SK-N-SH treated with all-trans-retinoic acid at 6 μM for 48 hours (cell line): ENCODE measurements at regions not wholly inside any gene's neighbourhood (a gene's known extent, or its start where the extent isn't known, plus 50 kb on each side); places are given as distances from the start of the nearest gene placed in this dataset.

Source experiments
- ATAC-seq: fragments of 200-7000 bp; cut with Tn5 transposase; 3 replicates; pipeline ENCODE4 v1.9.1; 2020; ENCODE audit warnings: mild to moderate bottlenecking, moderate library complexity
- ARNTL ChIP-seq: fragments of 450-650 bp; formaldehyde crosslinking; IDR thresholded peaks from 2 replicates; pipeline ENCODE4 v1.5.0; 2020; ENCODE audit warnings: low read depth, mild to moderate bottlenecking, moderate library complexity, borderline replicate concordance
- BACH2 ChIP-seq: fragments of 250-450 bp; sonication (Bioruptor Pico); IDR thresholded peaks from 2 replicates; pipeline ENCODE4 v1.9.0; 2021; ENCODE audit warnings: mild to moderate bottlenecking, borderline replicate concordance
- CSDC2 ChIP-seq: fragments of 250-450 bp; sonication (Bioruptor Pico); IDR thresholded peaks from 2 replicates; pipeline ENCODE4 v1.5.0; 2020; ENCODE audit warnings: mild to moderate bottlenecking, moderate library complexity
- ESRRG ChIP-seq: fragments of 250-450 bp; sonication (Bioruptor Pico); IDR thresholded peaks from 2 replicates; pipeline ENCODE4 v1.6.1; 2021; ENCODE audit warnings: mild to moderate bottlenecking
- ISL1 ChIP-seq: fragments of 250-450 bp; sonication (Bioruptor Pico); IDR thresholded peaks from 2 replicates; pipeline ENCODE4 v2.1.2; 2022; ENCODE audit warnings: mild to moderate bottlenecking, moderate library complexity
- OSR1 ChIP-seq: fragments of 250-450 bp; sonication (Bioruptor Pico); IDR thresholded peaks from 2 replicates; pipeline ENCODE4 v1.8.0; 2022; ENCODE audit warnings: moderate library complexity, mild to moderate bottlenecking, inconsistent platforms
- PPARA ChIP-seq: fragments of 250-450 bp; sonication (Bioruptor Pico); IDR thresholded peaks from 2 replicates; pipeline ENCODE4 v1.5.0; 2020; ENCODE audit warnings: mild to moderate bottlenecking, borderline replicate concordance
- RARB ChIP-seq: fragments of 250-450 bp; sonication (Bioruptor Pico); IDR thresholded peaks from 2 replicates; pipeline ENCODE4 v1.8.0; 2021; ENCODE audit warnings: mild to moderate bottlenecking, moderate library complexity
- SNAI2 ChIP-seq: fragments of 250-450 bp; sonication (Bioruptor Pico); IDR thresholded peaks from 2 replicates; pipeline ENCODE4 v1.5.0; 2020; ENCODE audit warnings: mild to moderate bottlenecking, moderate library complexity
- TCF4 ChIP-seq: fragments of 250-450 bp; sonication (Bioruptor Pico); IDR thresholded peaks from 2 replicates; pipeline ENCODE4 v1.8.0; 2021; ENCODE audit warnings: mild to moderate bottlenecking, moderate library complexity, borderline replicate concordance
- ZC3H10 ChIP-seq: fragments of 250-450 bp; sonication (Bioruptor Pico); IDR thresholded peaks from 2 replicates; pipeline ENCODE4 v1.5.1; 2021; ENCODE audit warnings: mild to moderate bottlenecking, moderate library complexity
- ZFP3 ChIP-seq: fragments of 250-450 bp; sonication (Bioruptor Pico); IDR thresholded peaks from 2 replicates; pipeline ENCODE4 v1.5.0; 2020; ENCODE audit warnings: mild to moderate bottlenecking, moderate library complexity
- ZFP30 ChIP-seq: fragments of 450-650 bp; formaldehyde crosslinking; IDR thresholded peaks from 2 replicates; pipeline ENCODE4 v1.5.0; 2022; ENCODE audit warnings: mild to moderate bottlenecking, moderate library complexity
- ZNF565 ChIP-seq: fragments of 450-650 bp; formaldehyde crosslinking; conservative IDR thresholded peaks from 2 replicates; pipeline ENCODE4 v1.5.0; 2020; ENCODE audit warnings: low read depth, mild to moderate bottlenecking, moderate library complexity
- ZNF70 ChIP-seq: fragments of 450-650 bp; formaldehyde crosslinking; IDR thresholded peaks from 2 replicates; pipeline ENCODE4 v1.5.0; 2020; ENCODE audit warnings: mild to moderate bottlenecking, moderate library complexity
- TF ChIP-seq, protein P1 (sequence below): fragments of 250-450 bp; sonication (Bioruptor Pico); IDR thresholded peaks from 2 replicates; pipeline ENCODE4 v1.5.1; 2021; ENCODE audit warnings: mild to moderate bottlenecking, moderate library complexity
- TF ChIP-seq, protein P2 (sequence below): fragments of 250-450 bp; sonication (Bioruptor Pico); IDR thresholded peaks from 2 replicates; pipeline ENCODE4 v1.8.0; 2020; ENCODE audit warnings: mild to moderate bottlenecking, moderate library complexity, borderline replicate concordance
- TF ChIP-seq, protein P3 (sequence below): fragments of 250-450 bp; sonication (Bioruptor Pico); IDR thresholded peaks from 2 replicates; pipeline ENCODE4 v1.5.1; 2020; ENCODE audit warnings: low read depth, mild to moderate bottlenecking, moderate library complexity
- TF ChIP-seq, protein P4 (sequence below): fragments of 250-450 bp; sonication (Bioruptor Pico); IDR thresholded peaks from 2 replicates; pipeline ENCODE4 v1.5.0; 2020; ENCODE audit warnings: mild to moderate bottlenecking, moderate library complexity
- TF ChIP-seq, protein P5 (sequence below): fragments of 250-450 bp; sonication (Bioruptor Pico); IDR thresholded peaks from 2 replicates; pipeline ENCODE4 v1.8.0; 2021; ENCODE audit warnings: low read depth, mild to moderate bottlenecking, moderate library complexity, borderline replicate concordance

GRCh38 chr3:34008836-34009809 lies 210.7 kb downstream of the PDCD6IP start:
- no peak for ATAC-seq
- TF ChIP-seq ZNF565 (CRISPR knock-in tag), result no peak
- TF ChIP-seq BACH2, result no peak
- TF ChIP-seq TCF4 (CRISPR knock-in tag), result no peak
- TF ChIP-seq ZFP30 (CRISPR knock-in tag), result no peak
- TF ChIP-seq, protein P1, sequence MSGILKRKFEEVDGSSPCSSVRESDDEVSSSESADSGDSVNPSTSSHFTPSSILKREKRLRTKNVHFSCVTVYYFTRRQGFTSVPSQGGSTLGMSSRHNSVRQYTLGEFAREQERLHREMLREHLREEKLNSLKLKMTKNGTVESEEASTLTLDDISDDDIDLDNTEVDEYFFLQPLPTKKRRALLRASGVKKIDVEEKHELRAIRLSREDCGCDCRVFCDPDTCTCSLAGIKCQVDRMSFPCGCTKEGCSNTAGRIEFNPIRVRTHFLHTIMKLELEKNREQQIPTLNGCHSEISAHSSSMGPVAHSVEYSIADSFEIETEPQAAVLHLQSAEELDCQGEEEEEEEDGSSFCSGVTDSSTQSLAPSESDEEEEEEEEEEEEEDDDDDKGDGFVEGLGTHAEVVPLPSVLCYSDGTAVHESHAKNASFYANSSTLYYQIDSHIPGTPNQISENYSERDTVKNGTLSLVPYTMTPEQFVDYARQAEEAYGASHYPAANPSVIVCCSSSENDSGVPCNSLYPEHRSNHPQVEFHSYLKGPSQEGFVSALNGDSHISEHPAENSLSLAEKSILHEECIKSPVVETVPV, result no peak
- TF ChIP-seq, protein P2, sequence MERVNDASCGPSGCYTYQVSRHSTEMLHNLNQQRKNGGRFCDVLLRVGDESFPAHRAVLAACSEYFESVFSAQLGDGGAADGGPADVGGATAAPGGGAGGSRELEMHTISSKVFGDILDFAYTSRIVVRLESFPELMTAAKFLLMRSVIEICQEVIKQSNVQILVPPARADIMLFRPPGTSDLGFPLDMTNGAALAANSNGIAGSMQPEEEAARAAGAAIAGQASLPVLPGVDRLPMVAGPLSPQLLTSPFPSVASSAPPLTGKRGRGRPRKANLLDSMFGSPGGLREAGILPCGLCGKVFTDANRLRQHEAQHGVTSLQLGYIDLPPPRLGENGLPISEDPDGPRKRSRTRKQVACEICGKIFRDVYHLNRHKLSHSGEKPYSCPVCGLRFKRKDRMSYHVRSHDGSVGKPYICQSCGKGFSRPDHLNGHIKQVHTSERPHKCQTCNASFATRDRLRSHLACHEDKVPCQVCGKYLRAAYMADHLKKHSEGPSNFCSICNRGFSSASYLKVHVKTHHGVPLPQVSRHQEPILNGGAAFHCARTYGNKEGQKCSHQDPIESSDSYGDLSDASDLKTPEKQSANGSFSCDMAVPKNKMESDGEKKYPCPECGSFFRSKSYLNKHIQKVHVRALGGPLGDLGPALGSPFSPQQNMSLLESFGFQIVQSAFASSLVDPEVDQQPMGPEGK, result no peak
- TF ChIP-seq ZC3H10 (CRISPR knock-in tag), result no peak
- TF ChIP-seq ARNTL (CRISPR knock-in tag), result no peak
- TF ChIP-seq CSDC2 (CRISPR knock-in tag), result no peak
- TF ChIP-seq ZFP3 (CRISPR knock-in tag), result no peak
- TF ChIP-seq, protein P3, sequence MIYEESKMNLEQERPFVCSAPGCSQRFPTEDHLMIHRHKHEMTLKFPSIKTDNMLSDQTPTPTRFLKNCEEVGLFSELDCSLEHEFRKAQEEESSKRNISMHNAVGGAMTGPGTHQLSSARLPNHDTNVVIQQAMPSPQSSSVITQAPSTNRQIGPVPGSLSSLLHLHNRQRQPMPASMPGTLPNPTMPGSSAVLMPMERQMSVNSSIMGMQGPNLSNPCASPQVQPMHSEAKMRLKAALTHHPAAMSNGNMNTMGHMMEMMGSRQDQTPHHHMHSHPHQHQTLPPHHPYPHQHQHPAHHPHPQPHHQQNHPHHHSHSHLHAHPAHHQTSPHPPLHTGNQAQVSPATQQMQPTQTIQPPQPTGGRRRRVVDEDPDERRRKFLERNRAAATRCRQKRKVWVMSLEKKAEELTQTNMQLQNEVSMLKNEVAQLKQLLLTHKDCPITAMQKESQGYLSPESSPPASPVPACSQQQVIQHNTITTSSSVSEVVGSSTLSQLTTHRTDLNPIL (CRISPR knock-in tag), result no peak
- no peak for TF ChIP-seq RARB (CRISPR knock-in tag)
- no peak for TF ChIP-seq OSR1 (CRISPR knock-in tag)
- no peak for TF ChIP-seq ESRRG (CRISPR knock-in tag)
- TF ChIP-seq, all 23 proteins: peak for 0

DNA sequence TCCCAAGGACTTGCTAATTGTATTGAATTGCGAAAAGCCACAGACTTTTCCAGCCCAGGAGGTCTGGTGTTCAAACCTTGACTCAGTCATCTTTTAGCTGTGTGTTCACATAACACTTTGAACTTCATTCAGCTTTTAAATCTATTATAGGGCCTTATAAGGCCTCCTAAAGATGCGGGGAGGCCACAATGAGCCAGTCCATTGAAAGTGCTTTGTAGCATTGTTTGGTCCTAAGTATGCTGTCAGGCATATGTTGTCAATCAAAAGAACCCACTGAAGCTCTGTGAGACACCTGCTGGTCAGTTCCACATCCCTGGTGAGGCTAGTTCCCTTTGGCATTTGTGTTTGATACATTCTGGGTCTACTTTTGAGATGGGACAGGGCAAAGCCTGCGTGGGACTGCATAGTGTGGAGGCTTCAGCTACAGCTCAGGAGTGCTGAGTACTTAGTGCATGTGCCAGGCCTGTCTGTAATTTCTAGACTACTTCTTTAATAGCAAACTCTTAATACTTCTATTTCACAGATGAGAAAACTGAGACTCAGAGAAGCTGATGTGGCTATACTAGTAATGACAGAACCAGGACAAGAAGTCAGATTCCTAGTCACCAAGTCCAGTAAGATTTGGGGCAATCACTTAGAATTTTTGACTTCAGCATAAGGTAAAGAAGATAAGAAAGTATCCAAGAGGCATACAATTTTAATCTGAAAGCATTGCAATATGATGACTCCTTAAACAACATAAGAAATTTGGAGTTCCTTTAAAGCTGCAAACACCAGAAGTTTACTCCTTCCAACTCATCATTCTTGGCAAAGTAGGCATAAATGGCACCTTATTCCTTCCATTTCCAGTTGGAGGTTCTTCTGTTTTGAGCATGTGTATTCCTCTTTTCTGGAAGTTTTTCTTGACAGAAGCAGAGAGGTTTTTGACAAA lies 213.0 kb downstream of the PDCD6IP start:
- ATAC-seq, result peak; percentile 57
- TF ChIP-seq PPARA (CRISPR knock-in tag), result no peak
- TF ChIP-seq, protein P3 (CRISPR knock-in tag), result no peak
- no peak for TF ChIP-seq ZNF565 (CRISPR knock-in tag)
- no peak for TF ChIP-seq BACH2
- TF ChIP-seq, protein P4, sequence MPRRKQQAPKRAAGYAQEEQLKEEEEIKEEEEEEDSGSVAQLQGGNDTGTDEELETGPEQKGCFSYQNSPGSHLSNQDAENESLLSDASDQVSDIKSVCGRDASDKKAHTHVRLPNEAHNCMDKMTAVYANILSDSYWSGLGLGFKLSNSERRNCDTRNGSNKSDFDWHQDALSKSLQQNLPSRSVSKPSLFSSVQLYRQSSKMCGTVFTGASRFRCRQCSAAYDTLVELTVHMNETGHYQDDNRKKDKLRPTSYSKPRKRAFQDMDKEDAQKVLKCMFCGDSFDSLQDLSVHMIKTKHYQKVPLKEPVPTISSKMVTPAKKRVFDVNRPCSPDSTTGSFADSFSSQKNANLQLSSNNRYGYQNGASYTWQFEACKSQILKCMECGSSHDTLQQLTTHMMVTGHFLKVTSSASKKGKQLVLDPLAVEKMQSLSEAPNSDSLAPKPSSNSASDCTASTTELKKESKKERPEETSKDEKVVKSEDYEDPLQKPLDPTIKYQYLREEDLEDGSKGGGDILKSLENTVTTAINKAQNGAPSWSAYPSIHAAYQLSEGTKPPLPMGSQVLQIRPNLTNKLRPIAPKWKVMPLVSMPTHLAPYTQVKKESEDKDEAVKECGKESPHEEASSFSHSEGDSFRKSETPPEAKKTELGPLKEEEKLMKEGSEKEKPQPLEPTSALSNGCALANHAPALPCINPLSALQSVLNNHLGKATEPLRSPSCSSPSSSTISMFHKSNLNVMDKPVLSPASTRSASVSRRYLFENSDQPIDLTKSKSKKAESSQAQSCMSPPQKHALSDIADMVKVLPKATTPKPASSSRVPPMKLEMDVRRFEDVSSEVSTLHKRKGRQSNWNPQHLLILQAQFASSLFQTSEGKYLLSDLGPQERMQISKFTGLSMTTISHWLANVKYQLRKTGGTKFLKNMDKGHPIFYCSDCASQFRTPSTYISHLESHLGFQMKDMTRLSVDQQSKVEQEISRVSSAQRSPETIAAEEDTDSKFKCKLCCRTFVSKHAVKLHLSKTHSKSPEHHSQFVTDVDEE (CRISPR knock-in tag), result no peak
- TF ChIP-seq ZNF70, result no peak
- TF ChIP-seq, protein P5, sequence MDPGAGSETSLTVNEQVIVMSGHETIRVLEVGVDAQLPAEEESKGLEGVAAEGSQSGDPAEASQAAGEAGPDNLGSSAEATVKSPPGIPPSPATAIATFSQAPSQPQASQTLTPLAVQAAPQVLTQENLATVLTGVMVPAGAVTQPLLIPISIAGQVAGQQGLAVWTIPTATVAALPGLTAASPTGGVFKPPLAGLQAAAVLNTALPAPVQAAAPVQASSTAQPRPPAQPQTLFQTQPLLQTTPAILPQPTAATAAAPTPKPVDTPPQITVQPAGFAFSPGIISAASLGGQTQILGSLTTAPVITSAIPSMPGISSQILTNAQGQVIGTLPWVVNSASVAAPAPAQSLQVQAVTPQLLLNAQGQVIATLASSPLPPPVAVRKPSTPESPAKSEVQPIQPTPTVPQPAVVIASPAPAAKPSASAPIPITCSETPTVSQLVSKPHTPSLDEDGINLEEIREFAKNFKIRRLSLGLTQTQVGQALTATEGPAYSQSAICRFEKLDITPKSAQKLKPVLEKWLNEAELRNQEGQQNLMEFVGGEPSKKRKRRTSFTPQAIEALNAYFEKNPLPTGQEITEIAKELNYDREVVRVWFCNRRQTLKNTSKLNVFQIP (CRISPR knock-in tag), result no peak
- no peak for TF ChIP-seq ZC3H10 (CRISPR knock-in tag)
- TF ChIP-seq ISL1 (CRISPR knock-in tag), result no peak
- TF ChIP-seq SNAI2 (CRISPR knock-in tag), result no peak
